IMR-90 (cell line): ENCODE measurements at regions not wholly inside any gene's neighbourhood (a gene's known extent, or its start where the extent isn't known, plus 50 kb on each side); places are given as distances from the start of the nearest gene placed in this dataset.

Source experiments
- ATAC-seq: fragments of 200-7000 bp; cut with Tn5 transposase; 2 replicates; pipeline ENCODE4 v1.9.1; 2020; ENCODE audit warnings: low read depth, mild to moderate bottlenecking, moderate library complexity
- BruUV-seq: library from RNA; stranded (reverse); fragments of 400-500 nt; replicated peaks from 2 replicates; lab custom pipeline; 2021; lab: Mats Ljungman, UMichigan
- CTCF ChIA-PET: fragments of 300-600 bp; formaldehyde crosslinking; extraction: SDS; loops from one replicate; lab custom pipeline; 2021; ENCODE audit warnings: antibody characterized with exemption; lab: Yijun Ruan, JAX
- POLR2A ChIA-PET: fragments of 300-600 bp; sonication (Branson Sonifier 250); formaldehyde crosslinking; loops from one replicate; lab custom pipeline; 2022; ENCODE audit warnings: antibody characterized with exemption; ENCODE audit not compliant: unreplicated experiment; lab: Charles Lee
- DNase-seq: peaks from one replicate; pipeline ENCODE4 v3.0.0; 2013
- H2AFZ ChIP-seq: replicated peaks from 2 replicates; pipeline ENCODE3; 2013; ENCODE audit warnings: low read length, mild to moderate bottlenecking; ENCODE audit not compliant: poor library complexity
- H2AK5ac ChIP-seq: 2 replicates; pipeline ENCODE4 v1.6.1; 2013; ENCODE audit warnings: low read depth, low read length, inconsistent platforms
- H2AK9ac ChIP-seq: replicated peaks from 2 replicates; pipeline ENCODE3; 2013; ENCODE audit warnings: mild to moderate bottlenecking, low read depth, low read length, moderate library complexity; ENCODE audit not compliant: poor library complexity
- H2BK120ac ChIP-seq: 2 replicates; pipeline ENCODE4 v1.6.1; 2013; ENCODE audit warnings: low read depth, low read length, inconsistent platforms
- H2BK15ac ChIP-seq: 3 replicates; pipeline ENCODE4 v1.6.1; 2013; ENCODE audit warnings: low read depth, low read length, inconsistent platforms
- H2BK20ac ChIP-seq: 2 replicates; pipeline ENCODE4 v1.6.1; 2013; ENCODE audit warnings: low read depth, mild to moderate bottlenecking, inconsistent platforms, low read length, moderate library complexity
- H2BK5ac ChIP-seq: 2 replicates; pipeline ENCODE4 v1.6.1; 2013; ENCODE audit warnings: mild to moderate bottlenecking, low read depth, low read length, inconsistent platforms; ENCODE audit not compliant: poor library complexity, severe bottlenecking
- H3K14ac ChIP-seq: replicated peaks from 2 replicates; pipeline ENCODE4 v1.6.1; 2013; ENCODE audit warnings: low read depth, low read length, inconsistent platforms
- H3K18ac ChIP-seq: 2 replicates; pipeline ENCODE4 v1.6.1; 2013; ENCODE audit warnings: low read depth, low read length, control low read depth
- H3K23ac ChIP-seq: 2 replicates; pipeline ENCODE4 v1.6.1; 2013; ENCODE audit warnings: low read depth, low read length, inconsistent platforms
- H3K27ac ChIP-seq: 2 replicates; pipeline ENCODE4 v1.5.1; 2013; ENCODE audit warnings: mild to moderate bottlenecking, control low read depth, low read length; ENCODE audit not compliant: insufficient read depth
- H3K27me3 ChIP-seq: 2 replicates; pipeline ENCODE4 v1.6.1; 2013; ENCODE audit warnings: low read length; ENCODE audit not compliant: control insufficient read depth, insufficient read depth
- H3K36me3 ChIP-seq: 2 replicates; pipeline ENCODE4 v1.6.1; 2013; ENCODE audit warnings: low read length, mixed read lengths; ENCODE audit not compliant: control insufficient read depth, insufficient read depth
- H3K4ac ChIP-seq: 2 replicates; pipeline ENCODE4 v1.6.1; 2013; ENCODE audit warnings: low read depth, low read length, inconsistent platforms
- H3K4me1 ChIP-seq: 2 replicates; pipeline ENCODE4 v1.6.1; 2013; ENCODE audit warnings: low read length, mixed read lengths; ENCODE audit not compliant: control insufficient read depth, insufficient read depth
- H3K4me2 ChIP-seq: 2 replicates; pipeline ENCODE4 v1.6.1; 2013; ENCODE audit warnings: low read depth, mild to moderate bottlenecking, control low read depth, low read length, moderate library complexity
- H3K4me3 ChIP-seq: 2 replicates; pipeline ENCODE4 v1.5.1; 2013; ENCODE audit warnings: low read depth, mild to moderate bottlenecking, control low read depth, low read length, moderate library complexity; ENCODE audit not compliant: insufficient read depth
- H3K56ac ChIP-seq: 2 replicates; pipeline ENCODE4 v1.6.1; 2013; ENCODE audit warnings: low read length, inconsistent platforms; ENCODE audit not compliant: insufficient read depth; ENCODE audit errors: extremely low read depth
- H3K79me1 ChIP-seq, 2 experiments: 2 replicates each; pipeline ENCODE4 v1.6.1; 2013; ENCODE audit warnings: low read length in 2 of 2, inconsistent platforms in 1 of 2, low read depth in 1 of 2
- H3K9ac ChIP-seq: 2 replicates; pipeline ENCODE4 v1.6.1; 2013; ENCODE audit warnings: low read depth, low read length, control low read depth
- H3K9me1 ChIP-seq: 2 replicates; pipeline ENCODE4 v1.6.1; 2013; ENCODE audit warnings: low read length, inconsistent platforms; ENCODE audit not compliant: insufficient read depth
- H3K9me3 ChIP-seq: 2 replicates; pipeline ENCODE4 v1.6.1; 2013; ENCODE audit warnings: low read length; ENCODE audit not compliant: control insufficient read depth, insufficient read depth
- H4K20me1 ChIP-seq: 2 replicates; pipeline ENCODE4 v1.6.1; 2013; ENCODE audit warnings: low read length, inconsistent platforms; ENCODE audit not compliant: insufficient read depth
- H4K5ac ChIP-seq: 2 replicates; pipeline ENCODE4 v1.6.1; 2013; ENCODE audit warnings: mild to moderate bottlenecking, low read depth, low read length, control low read depth
- H4K8ac ChIP-seq, 2 experiments: 2 replicates each; pipeline ENCODE4 v1.6.1; 2013; ENCODE audit warnings: low read depth in 2 of 2, low read length in 2 of 2, control low read depth in 1 of 2, inconsistent platforms in 1 of 2
- H4K91ac ChIP-seq: 2 replicates; pipeline ENCODE4 v1.6.1; 2013; ENCODE audit warnings: low read depth, low read length, inconsistent platforms; ENCODE audit not compliant: insufficient read depth
- CHD1 ChIP-seq: IDR thresholded peaks from 2 replicates; pipeline ENCODE4 v1.6.1; 2012; ENCODE audit warnings: low read depth, low read length, improper control_type of control experiment
- MAFK ChIP-seq: IDR thresholded peaks from 2 replicates; pipeline ENCODE4 v1.6.1; 2012; ENCODE audit warnings: low read depth, low read length, improper control_type of control experiment
- RCOR1 ChIP-seq: IDR thresholded peaks from 2 replicates; pipeline ENCODE4 v1.6.1; 2012; ENCODE audit warnings: mild to moderate bottlenecking, low read length, improper control_type of control experiment; ENCODE audit not compliant: insufficient replicate concordance
- WGBS, 2 experiments: methylation state at CpG; one replicate each; pipeline versions ENCODE4 v1.1.5 to v1.1.7; 2013; ENCODE audit warnings: missing lambda C conversion rate in 2 of 2; ENCODE audit not compliant: insufficient read length in 1 of 2; ENCODE audit errors: extremely low coverage in 2 of 2; 5-methylcytosine and 5-hydroxymethylcytosine counted together
- dilution Hi-C: fragments of 300-500 bp; cut with HindIII; formaldehyde crosslinking; loops from one replicate; pipeline ENCODE4 v1.14.3; 2018; ENCODE audit warnings: low sequenced_read_pairs; ENCODE audit not compliant: unreplicated experiment
- in situ Hi-C: fragments of 300-500 bp; cut with MboI; formaldehyde crosslinking; loops from 3 replicates; pipeline ENCODE4 v1.14.3; 2019; ENCODE audit warnings: low sequenced_read_pairs, inconsistent platforms, mixed read lengths
- intact Hi-C: fragments of 100-400 bp; cut with micrococcal nuclease; formaldehyde crosslinking; loops from 2 replicates; pipeline ENCODE4 v1.10.0; 2022

- no peak overlapping the region for H3K14ac ChIP-seq
- in situ Hi-C loops = no loop called here
- peak overlapping the region; percentile 41; the same call in 1 of the 2 replicates for H3K27ac ChIP-seq
- DNase-seq (no peak), ATAC-seq (no peak)
- H3K27me3 ChIP-seq = no peaks in the 10 kb centered on the region; the same call in 1 of the 2 replicates
- no peak overlapping the region for H3K4me3 ChIP-seq
- no TSS peak for BruUV-seq
- H3K56ac ChIP-seq = no peak overlapping the region
- no peak overlapping the region for H3K23ac ChIP-seq
- H3K9ac ChIP-seq = no peak overlapping the region
- no peak overlapping the region for H2BK15ac ChIP-seq
- CTCF ChIA-PET = no interaction called here
- H3K9me1 ChIP-seq = no peaks in the 10 kb centered on the region
- H2BK120ac ChIP-seq = no peak overlapping the region
- H2AK5ac ChIP-seq = no peak overlapping the region
- dilution Hi-C loops = no loop called here
- no peak for TF ChIP-seq CHD1
- TF ChIP-seq RCOR1 = no peak
- TF ChIP-seq MAFK = no peak
- peaks cover 9% of the 10 kb centered on the region; the same call in 1 of the 2 replicates for H3K9me3 ChIP-seq
- no CpG with 5 or more reads among the region's 7 CpGs for WGBS, 2 experiments
- H2BK20ac ChIP-seq = no peak overlapping the region
- intact Hi-C loops = loop anchor here (5.0 kb wide), 4 partner anchors 53 to 862 kb away; no protein-coding TSS in a partner anchor
- no peak overlapping the region; the same call in 1 of the 2 replicates for H4K91ac ChIP-seq
- no peak overlapping the region for H2BK5ac ChIP-seq
- H3K4me1 ChIP-seq = peaks cover 5% of the 10 kb centered on the region
- H3K36me3 ChIP-seq = no peaks in the 10 kb centered on the region
- H2AFZ ChIP-seq = no peak overlapping the region
- no peaks in the 10 kb centered on the region for H3K79me1 ChIP-seq
- no peak overlapping the region for H4K5ac ChIP-seq
- H3K4me2 ChIP-seq = no peak overlapping the region; the same call in 1 of the 2 replicates
- peak overlapping the region; percentile 62; the same call in 1 of the 2 replicates for H3K18ac ChIP-seq
- H3K4ac ChIP-seq = no peak overlapping the region
- H4K8ac ChIP-seq = no peak overlapping the region
- POLR2A ChIA-PET = no interaction called here
- H2AK9ac ChIP-seq = no peak overlapping the region
- no peaks in the 10 kb centered on the region for H4K20me1 ChIP-seq
These were observed 371.4 kb upstream of the MGMT start for GRCh38 chr10:129095680-129096064.
